ENCODE measurements at regions not wholly inside any gene's neighbourhood (a gene's known extent, or its start where the extent isn't known, plus 50 kb on each side); places are given as distances from the start of the nearest gene placed in this dataset.

GRCh38 chr3:103126115-103126514 lies 691.3 kb downstream of the ZPLD1 start:
- H2AFZ ChIP-seq (ENCODE audit: control insufficient read depth, low read length), result no peak overlapping the region
- no peak for TF ChIP-seq EZH2 (IDR thresholded peaks at IDR 0.05; ENCODE audit: low read length)
- TF ChIP-seq CTCF (optimal IDR thresholded peaks at IDR 0.05 in 1 of 3, IDR thresholded peaks at IDR 0.05 in 1 of 3, conservative IDR thresholded peaks at IDR 0.05 in 1 of 3; ENCODE audit: extremely low read depth in 1 of 3, insufficient read depth in 2 of 3, low read length in 3 of 3), result no peak
- dilution Hi-C loops (cut with MboI; ENCODE audit: extremely low pct_ligation_motif_present, low sequenced_read_pairs), result no loop called here

GRCh38 chr3:103127098-103127630 lies 692.3 kb downstream of the ZPLD1 start:
- Histone ChIP-seq H3K27me3 (ENCODE audit: control insufficient read depth, extremely low read depth, insufficient read depth, low read length) (no peaks in the 10 kb centered on the region), H3K27ac (ENCODE audit: control insufficient read depth, insufficient read depth, low read length) (no peak overlapping the region), H4K20me1 (ENCODE audit: control insufficient read depth, extremely low read depth, insufficient read depth, low read length) (no peaks in the 10 kb centered on the region), H3K9me1 (ENCODE audit: control insufficient read depth, extremely low read depth, insufficient read depth, low read length) (no peaks in the 10 kb centered on the region), H2AFZ (ENCODE audit: control insufficient read depth, low read length) (no peak overlapping the region), H3K79me2 (ENCODE audit: control insufficient read depth, insufficient read depth, low read length) (no peaks in the 10 kb centered on the region), H3K9me3 (ENCODE audit: control insufficient read depth, low read depth, low read length) (no peaks in the 10 kb centered on the region), H3K4me1 (ENCODE audit: control insufficient read depth, extremely low read depth, insufficient read depth, low read length) (no peaks in the 10 kb centered on the region), H3K36me3 (ENCODE audit: control insufficient read depth in 2 of 2, extremely low read depth in 1 of 2, insufficient read depth in 2 of 2, low read length in 2 of 2) (no peaks in the 10 kb centered on the region), H3K9ac (ENCODE audit: control insufficient read depth, extremely low read depth, insufficient read depth, low read length) (no peak overlapping the region), H3K4me2 (ENCODE audit: control insufficient read depth, extremely low read depth, insufficient read depth, low read depth, low read length) (no peak overlapping the region), H3K4me3 (ENCODE audit: control insufficient read depth in 2 of 3, extremely low read depth in 1 of 3, insufficient read depth in 2 of 3, low read depth in 1 of 3, low read length in 3 of 3) (no peak overlapping the region)
- FAIRE-seq (no peak), DNase-seq (ENCODE audit: low read depth, low spot score) (no peak)
- dilution Hi-C loops (cut with MboI; ENCODE audit: extremely low pct_ligation_motif_present, low sequenced_read_pairs), result no loop called here
- TF ChIP-seq EZH2 (IDR thresholded peaks at IDR 0.05; ENCODE audit: low read length), result no peak
- no peak for TF ChIP-seq CTCF (optimal IDR thresholded peaks at IDR 0.05 in 1 of 3, IDR thresholded peaks at IDR 0.05 in 1 of 3, conservative IDR thresholded peaks at IDR 0.05 in 1 of 3; ENCODE audit: extremely low read depth in 1 of 3, insufficient read depth in 2 of 3, low read length in 3 of 3)

More at GRCh38 chr3:103126115-103126514, 691.3 kb downstream of the ZPLD1 start:
- no peak overlapping the region for H3K27ac ChIP-seq (ENCODE audit: control insufficient read depth, insufficient read depth, low read length)
- H3K4me2 ChIP-seq (ENCODE audit: control insufficient read depth, extremely low read depth, insufficient read depth, low read depth, low read length), result no peak overlapping the region
- no peaks in the 10 kb centered on the region for H3K4me1 ChIP-seq (ENCODE audit: control insufficient read depth, extremely low read depth, insufficient read depth, low read length)
- DNase-seq (ENCODE audit: low read depth, low spot score) (no peak), FAIRE-seq (no peak)
- H3K4me3 ChIP-seq (ENCODE audit: control insufficient read depth in 2 of 3, extremely low read depth in 1 of 3, insufficient read depth in 2 of 3, low read depth in 1 of 3, low read length in 3 of 3), result no peak overlapping the region
- H3K36me3 ChIP-seq (ENCODE audit: control insufficient read depth in 2 of 2, extremely low read depth in 1 of 2, insufficient read depth in 2 of 2, low read length in 2 of 2), result no peaks in the 10 kb centered on the region
- H3K9ac ChIP-seq (ENCODE audit: control insufficient read depth, extremely low read depth, insufficient read depth, low read length), result no peak overlapping the region
- no peaks in the 10 kb centered on the region for H3K27me3 ChIP-seq (ENCODE audit: control insufficient read depth, extremely low read depth, insufficient read depth, low read length)
- H4K20me1 ChIP-seq (ENCODE audit: control insufficient read depth, extremely low read depth, insufficient read depth, low read length), result no peaks in the 10 kb centered on the region
- no peaks in the 10 kb centered on the region for H3K9me1 ChIP-seq (ENCODE audit: control insufficient read depth, extremely low read depth, insufficient read depth, low read length)
- H3K9me3 ChIP-seq (ENCODE audit: control insufficient read depth, low read depth, low read length), result no peaks in the 10 kb centered on the region
- no peaks in the 10 kb centered on the region for H3K79me2 ChIP-seq (ENCODE audit: control insufficient read depth, insufficient read depth, low read length)
